ENCODE measurements at regions not wholly inside any gene's neighbourhood (a gene's known extent, or its start where the extent isn't known, plus 50 kb on each side); places are given as distances from the start of the nearest gene placed in this dataset.

DNA sequence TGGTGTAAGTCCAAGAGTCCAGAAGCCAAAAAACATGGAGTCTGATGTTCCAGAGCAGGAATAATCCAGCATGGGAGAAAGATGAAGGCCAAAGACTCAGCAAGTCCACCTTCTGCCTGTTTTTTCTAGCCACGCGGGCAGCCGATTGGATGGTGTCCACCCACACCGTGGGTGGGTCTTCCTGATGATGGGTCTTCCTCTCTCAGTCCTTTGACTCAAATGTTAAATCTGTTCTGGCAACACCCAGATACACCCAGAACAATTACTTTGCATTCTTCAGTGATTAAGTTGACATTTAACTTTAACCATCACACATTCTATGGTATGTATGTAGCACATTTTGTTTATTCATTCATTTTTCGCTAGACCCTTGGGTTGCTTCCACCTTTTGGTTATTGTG is 944.4 kb downstream of the PLA2G4A start:
- H3K4me1 ChIP-seq: no peaks in the 10 kb centered on the region
- intact Hi-C loops (cut with DNase I): no loop called here
- H3K36me3 ChIP-seq: no peaks in the 10 kb centered on the region
- H3K27ac ChIP-seq: no peak overlapping the region
- ATAC-seq (no peak), DNase-seq (no peak)
- WGBS (ENCODE audit: insufficient coverage, low coverage, low lambda C conversion rate, missing lambda C conversion rate): 76% methylated on average over 5 of the region's 5 CpGs
- TF ChIP-seq POLR2A (IDR thresholded peaks at IDR 0.05) (no peak), CTCF (IDR thresholded peaks at IDR 0.05) (no peak)
- H3K9me3 ChIP-seq: no peaks in the 10 kb centered on the region
- no peak overlapping the region for H3K4me3 ChIP-seq
- H3K27me3 ChIP-seq: no peaks in the 10 kb centered on the region

DNA sequence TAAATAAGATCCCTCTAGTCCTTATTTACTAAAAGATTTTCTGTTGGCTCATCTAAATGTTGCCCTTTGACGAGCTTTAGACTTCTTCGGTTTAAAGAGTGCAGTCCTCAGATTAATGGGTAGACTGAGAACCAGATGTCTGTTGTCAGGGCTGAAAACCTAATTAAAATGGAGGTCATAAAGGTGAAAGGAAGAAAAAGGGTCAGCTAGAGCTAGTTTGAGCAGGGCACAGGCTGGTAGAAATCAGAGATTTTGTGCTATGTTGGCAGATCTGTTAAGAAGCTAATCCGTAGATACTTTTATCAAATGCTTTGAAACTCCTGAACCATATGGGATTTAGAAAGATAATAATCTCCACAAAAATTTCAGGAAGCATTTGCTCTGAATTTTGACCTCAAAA is 959.0 kb downstream of the PLA2G4A start:
- ATAC-seq: no peak
- no peaks in the 10 kb centered on the region for H3K27me3 ChIP-seq

GRCh38 chr1:187788718-187789117 is 960.0 kb downstream of the PLA2G4A start:
- no peaks in the 10 kb centered on the region for H3K27me3 ChIP-seq
- no peak for ATAC-seq
- H3K4me1 ChIP-seq: no peaks in the 10 kb centered on the region
- H3K4me3 ChIP-seq: no peak overlapping the region
- 61% methylated on average over 2 of the region's 2 CpGs for WGBS (ENCODE audit: insufficient coverage, low coverage, low lambda C conversion rate, missing lambda C conversion rate)
- no peaks in the 10 kb centered on the region for H3K9me3 ChIP-seq
- no peaks in the 10 kb centered on the region for H3K36me3 ChIP-seq
- TF ChIP-seq POLR2A (IDR thresholded peaks at IDR 0.05) (no peak), CTCF (IDR thresholded peaks at IDR 0.05) (no peak)
- H3K27ac ChIP-seq: no peak overlapping the region
- no peak for DNase-seq
- intact Hi-C loops (cut with DNase I): no loop called here

More for the DNA sequence above, 959.0 kb downstream of the PLA2G4A start:
- Histone ChIP-seq H3K4me1 (no peaks in the 10 kb centered on the region), H3K4me3 (no peak overlapping the region), H3K9me3 (no peaks in the 10 kb centered on the region), H3K27ac (no peak overlapping the region), H3K36me3 (no peaks in the 10 kb centered on the region)
- no peak for DNase-seq
- WGBS (ENCODE audit: insufficient coverage, low coverage, low lambda C conversion rate, missing lambda C conversion rate): 56% methylated on average over 3 of the region's 3 CpGs
- intact Hi-C loops (cut with DNase I): no loop called here
- TF ChIP-seq CTCF (IDR thresholded peaks at IDR 0.05) (no peak), POLR2A (IDR thresholded peaks at IDR 0.05) (no peak)

DNA sequence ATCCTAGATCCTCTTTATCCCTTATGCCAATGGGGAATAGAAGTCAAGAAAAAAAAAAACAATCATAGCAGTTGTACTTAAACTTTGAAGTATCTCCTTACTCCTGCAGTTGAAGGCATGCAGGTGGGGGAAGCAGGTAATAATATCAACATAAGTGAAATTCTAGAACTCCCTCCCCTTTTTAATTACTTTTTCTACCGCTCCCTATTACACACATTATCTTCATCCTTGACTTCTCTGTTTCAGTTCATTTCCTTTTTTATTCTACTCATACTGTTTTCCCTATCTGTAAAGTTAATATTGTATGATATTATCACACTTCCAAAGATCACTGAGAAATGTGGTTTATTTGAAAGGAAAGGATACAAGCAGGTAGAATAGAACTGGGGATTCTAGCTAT is 962.0 kb downstream of the PLA2G4A start:
- intact Hi-C loops (cut with DNase I): no loop called here
- Histone ChIP-seq H3K4me3 (no peak overlapping the region), H3K4me1 (no peaks in the 10 kb centered on the region), H3K36me3 (no peaks in the 10 kb centered on the region), H3K27ac (no peak overlapping the region), H3K27me3 (no peaks in the 10 kb centered on the region), H3K9me3 (no peaks in the 10 kb centered on the region)
- TF ChIP-seq POLR2A (IDR thresholded peaks at IDR 0.05): no peak
- no peak for TF ChIP-seq CTCF (IDR thresholded peaks at IDR 0.05)
- DNase-seq: no peak
- WGBS (ENCODE audit: insufficient coverage, low coverage, low lambda C conversion rate, missing lambda C conversion rate): 82% methylated on average over 1 of the region's 1 CpG
- no peak for ATAC-seq

DNA sequence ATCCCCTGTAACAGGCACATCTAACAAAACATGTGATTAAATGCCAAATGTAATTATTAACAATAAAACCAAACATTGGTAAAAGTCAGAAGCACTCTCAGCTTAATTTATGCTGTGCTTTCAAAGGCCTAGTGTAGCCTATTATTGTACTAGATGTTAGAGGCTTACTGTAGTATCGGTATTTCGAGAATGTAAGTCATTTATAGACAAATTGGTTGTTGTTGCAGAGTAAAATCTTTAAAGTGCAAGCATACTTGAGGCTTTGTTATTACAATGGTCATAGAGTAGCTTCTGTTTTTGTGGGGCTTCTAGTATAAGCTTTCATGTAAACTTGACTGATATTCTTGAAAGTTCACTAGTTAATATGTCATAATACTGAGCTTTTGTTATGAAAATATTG is 965.8 kb downstream of the PLA2G4A start:
- no peak for ATAC-seq
- Histone ChIP-seq H3K27ac (no peak overlapping the region), H3K4me3 (no peak overlapping the region), H3K36me3 (no peaks in the 10 kb centered on the region), H3K9me3 (no peaks in the 10 kb centered on the region), H3K27me3 (no peaks in the 10 kb centered on the region), H3K4me1 (no peaks in the 10 kb centered on the region)
- TF ChIP-seq POLR2A (IDR thresholded peaks at IDR 0.05) (no peak), CTCF (IDR thresholded peaks at IDR 0.05) (no peak)
- 62% methylated on average over 2 of the region's 2 CpGs for WGBS (ENCODE audit: insufficient coverage, low coverage, low lambda C conversion rate, missing lambda C conversion rate)
- intact Hi-C loops (cut with DNase I): no loop called here
- DNase-seq: no peak

All from right lobe of liver (tissue), 6 donors.